Naive B cell (primary cell): ENCODE measurements at regions not wholly inside any gene's neighbourhood (a gene's known extent, or its start where the extent isn't known, plus 50 kb on each side); places are given as distances from the start of the nearest gene placed in this dataset.
"Not testable (repeated sequence)": the region's sequence is repeated elsewhere in the genome, so short reads cannot be mapped to it uniquely, and the experiment has no call there.

Experiments used
- ATAC-seq, 2 donors: fragments of 150-1000 bp; cut with Tn5 transposase; 2 replicates each; pipeline ENCODE4 v1.10.0; 2021; ENCODE audit warnings: low read depth in 2 of 2, mild to moderate bottlenecking in 2 of 2, moderate library complexity in 2 of 2
- DNase-seq: peaks from one replicate; pipeline ENCODE4 v3.0.0; 2022
- H3K27ac Mint-ChIP-seq, 6 donors: one replicate each; pipeline ENCODE4 v1.8.0; 2020 to 2022; ENCODE audit warnings: mild to moderate bottlenecking in 6 of 6, mixed read lengths in 6 of 6, moderate library complexity in 5 of 6, inconsistent platforms in 2 of 6
- H3K27me3 Mint-ChIP-seq, 3 donors: one replicate each; pipeline ENCODE4 v1.8.0; 2021 to 2022; ENCODE audit warnings: mixed read lengths in 3 of 3, mild to moderate bottlenecking in 1 of 3
- H3K36me3 Mint-ChIP-seq, 2 donors: one replicate each; pipeline ENCODE4 v1.8.0; 2020 to 2022; ENCODE audit warnings: mixed read lengths in 2 of 2, inconsistent platforms in 1 of 2, mild to moderate bottlenecking in 1 of 2
- H3K4me1 Mint-ChIP-seq, 3 donors: one replicate each; pipeline ENCODE4 v1.8.0; 2020 to 2022; ENCODE audit warnings: mixed read lengths in 3 of 3, inconsistent platforms in 1 of 3, mild to moderate bottlenecking in 1 of 3, moderate library complexity in 1 of 3
- H3K4me3 Mint-ChIP-seq, 8 donors: one replicate each; pipeline ENCODE4 v1.8.0; 2020 to 2022; ENCODE audit warnings: mild to moderate bottlenecking in 8 of 8, mixed read lengths in 8 of 8, moderate library complexity in 8 of 8, inconsistent platforms in 2 of 8
- H3K9me3 Mint-ChIP-seq, 7 donors: one replicate each; pipeline ENCODE4 v1.8.0; 2020 to 2022; ENCODE audit warnings: mixed read lengths in 7 of 7, mild to moderate bottlenecking in 5 of 7, inconsistent platforms in 2 of 7, moderate library complexity in 1 of 7

DNA sequence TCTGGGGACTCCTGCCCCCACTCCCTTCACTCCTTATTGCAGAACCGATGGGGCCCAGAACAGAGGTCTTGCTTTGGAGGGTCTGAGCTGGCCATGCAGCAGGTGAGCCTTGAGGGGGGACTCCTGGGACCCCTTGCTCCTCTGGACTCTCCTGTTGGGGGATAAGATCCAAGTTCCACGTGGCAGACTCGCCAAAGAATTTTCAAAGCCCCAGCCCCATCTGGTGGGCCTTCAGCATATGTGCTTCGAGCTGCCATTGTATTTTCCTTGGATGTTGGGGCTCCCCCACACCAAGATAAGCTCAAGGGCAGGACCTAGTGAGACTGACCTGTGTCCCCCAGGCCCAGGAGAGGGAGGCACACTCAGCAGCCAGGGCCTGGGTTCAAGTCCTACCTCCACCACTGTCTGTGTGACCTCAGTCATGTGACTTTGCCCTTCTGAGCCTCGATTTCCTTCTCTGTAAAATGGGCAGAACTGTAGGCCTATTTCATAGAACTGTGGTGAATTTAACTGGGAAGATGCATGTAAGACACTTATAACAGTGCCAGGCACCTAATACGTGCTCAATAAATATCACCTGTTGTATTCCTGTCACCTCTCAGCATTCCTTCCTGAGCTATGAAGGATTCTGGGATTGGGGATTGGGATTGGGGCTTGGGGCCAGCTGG lies 115.5 kb downstream of the VEGFA start:
- H3K4me1 Mint-ChIP-seq, result peaks cover 0 to 9% (median 9%) of the 10 kb centered on the region in 3 donors

DNA sequence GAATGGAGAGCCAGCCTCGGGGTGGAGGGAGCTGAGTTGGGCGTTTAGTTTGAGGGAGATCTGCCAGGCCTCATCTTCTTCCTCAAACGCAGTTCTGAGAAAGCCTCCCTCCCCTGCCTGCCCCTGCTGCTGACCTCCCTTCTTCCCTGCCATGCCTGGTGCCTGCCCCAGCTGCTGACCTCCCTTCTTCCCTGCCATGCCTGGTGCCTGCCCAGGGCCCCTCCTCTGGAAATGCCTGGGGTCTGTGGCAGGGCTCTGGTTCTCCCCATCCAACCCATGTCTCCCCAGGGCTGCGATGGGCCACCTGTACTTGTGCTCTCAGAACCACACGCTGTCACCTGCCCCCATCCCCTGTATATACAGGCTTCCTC lies 114.6 kb downstream of the VEGFA start:
- Mint-ChIP-seq H3K27me3 (peaks cover 0 to 7% (median 0%) of the 10 kb centered on the region in 3 donors), H3K4me3 (no peak overlapping the region), H3K4me1 (peaks cover 0 to 9% (median 9%) of the 10 kb centered on the region in 3 donors), H3K36me3 (no peaks in the 10 kb centered on the region), H3K27ac (peak overlapping the region in 3 of 6 donors; percentile 20 to 93 (median 74)), H3K9me3 (peaks cover 0 to 3% (median 0%) of the 10 kb centered on the region in 7 donors)
- ATAC-seq (no peak), DNase-seq (no peak)

More for the DNA sequence above, 115.5 kb downstream of the VEGFA start:
- H3K27me3 Mint-ChIP-seq, result peaks cover 0 to 12% (median 6%) of the 10 kb centered on the region in 3 donors
- no peak for DNase-seq
- no peak overlapping the region for H3K4me3 Mint-ChIP-seq
- peaks cover 0 to 3% (median 0%) of the 10 kb centered on the region in 7 donors for H3K9me3 Mint-ChIP-seq
- H3K27ac Mint-ChIP-seq, result no peak overlapping the region
- H3K36me3 Mint-ChIP-seq, result no peaks in the 10 kb centered on the region
- no peak for ATAC-seq

DNA sequence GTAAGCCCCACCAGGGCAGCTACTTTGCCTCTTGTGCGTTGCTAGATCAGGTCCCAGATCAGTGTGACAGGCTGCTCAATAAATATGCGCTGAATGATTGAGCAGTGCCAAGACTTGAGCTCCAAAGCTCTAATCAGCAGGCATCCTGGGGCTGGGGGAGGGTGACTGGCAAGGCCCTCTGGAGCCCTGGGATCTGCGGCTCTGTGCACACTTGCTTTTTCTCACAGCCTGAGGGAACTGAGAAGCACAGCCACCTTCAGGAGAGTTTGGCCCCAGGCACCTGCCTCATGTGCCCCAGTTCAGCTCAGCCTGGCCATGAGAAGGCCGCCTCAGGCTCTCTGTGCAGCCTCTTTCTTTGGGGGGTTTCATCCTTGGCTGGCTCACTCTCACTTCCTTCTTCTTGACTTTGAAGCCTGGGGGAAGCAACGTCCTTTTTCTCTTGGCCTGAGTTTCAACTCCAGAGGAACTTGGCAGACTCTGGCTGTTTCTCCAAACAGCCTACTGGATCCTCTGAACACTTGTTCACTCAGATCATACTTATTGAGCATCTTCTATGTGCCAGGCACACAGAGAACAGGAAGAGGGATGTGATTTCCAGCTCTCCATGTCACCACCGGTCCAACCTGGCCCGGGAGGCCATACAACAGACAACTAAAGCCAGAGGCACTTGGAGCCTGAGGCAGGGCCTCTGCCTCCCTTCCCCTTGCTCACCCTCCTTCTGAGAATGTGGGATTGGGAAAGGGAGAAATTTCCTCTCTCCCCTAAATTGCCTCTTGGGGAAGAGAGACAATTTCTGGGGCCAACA lies 114.0 kb downstream of the VEGFA start:
- ATAC-seq (peak in 1 of 2 donors; percentile 40), DNase-seq (no peak)

DNA sequence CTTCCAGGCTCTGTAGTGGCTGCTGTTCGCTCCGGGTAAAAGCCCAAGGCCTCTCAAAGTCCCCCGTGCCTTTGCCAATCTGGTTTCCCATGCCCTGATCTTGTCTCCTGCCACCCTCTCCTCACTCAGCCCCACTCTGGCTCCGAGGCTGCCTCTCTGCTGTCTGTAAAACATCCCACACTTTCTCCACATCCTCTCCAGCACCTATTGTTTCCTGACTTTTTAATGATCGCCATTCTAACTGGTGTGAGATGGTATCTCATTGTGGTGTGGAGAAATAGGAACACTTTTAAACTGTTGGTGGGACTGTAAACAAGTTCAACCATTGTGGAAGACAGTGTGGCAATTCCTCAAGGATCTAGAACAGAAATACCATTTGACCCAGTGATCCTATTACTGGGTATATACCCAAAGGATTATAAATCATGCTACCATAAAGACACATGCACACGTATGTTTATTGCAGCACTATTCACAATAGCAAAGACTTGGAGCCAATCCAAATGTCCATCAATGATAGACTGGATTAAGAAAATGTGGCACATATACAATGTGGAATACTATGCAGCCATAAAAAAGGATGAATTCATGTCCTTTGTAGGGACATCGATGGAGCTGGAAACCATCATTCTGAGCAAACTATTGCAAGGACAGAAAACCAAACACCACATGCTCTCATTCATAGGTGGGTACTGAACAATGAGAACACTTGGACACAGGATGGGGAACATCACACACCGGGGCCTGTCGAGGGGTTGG lies 112.9 kb downstream of the VEGFA start:
- not testable (repeated sequence) for H3K4me1 Mint-ChIP-seq, DNase-seq, H3K9me3 Mint-ChIP-seq, H3K36me3 Mint-ChIP-seq, H3K27me3 Mint-ChIP-seq, H3K4me3 Mint-ChIP-seq, ATAC-seq, H3K27ac Mint-ChIP-seq

More for the DNA sequence above, 114.0 kb downstream of the VEGFA start:
- Mint-ChIP-seq H3K27me3 (peaks cover 0 to 7% (median 0%) of the 10 kb centered on the region in 3 donors), H3K36me3 (no peaks in the 10 kb centered on the region), H3K4me1 (peaks cover 0 to 9% (median 9%) of the 10 kb centered on the region in 3 donors), H3K4me3 (no peak overlapping the region), H3K9me3 (peaks cover 0 to 3% (median 0%) of the 10 kb centered on the region in 7 donors), H3K27ac (peak overlapping the region in 3 of 6 donors; percentile 20 to 49 (median 39))

DNA sequence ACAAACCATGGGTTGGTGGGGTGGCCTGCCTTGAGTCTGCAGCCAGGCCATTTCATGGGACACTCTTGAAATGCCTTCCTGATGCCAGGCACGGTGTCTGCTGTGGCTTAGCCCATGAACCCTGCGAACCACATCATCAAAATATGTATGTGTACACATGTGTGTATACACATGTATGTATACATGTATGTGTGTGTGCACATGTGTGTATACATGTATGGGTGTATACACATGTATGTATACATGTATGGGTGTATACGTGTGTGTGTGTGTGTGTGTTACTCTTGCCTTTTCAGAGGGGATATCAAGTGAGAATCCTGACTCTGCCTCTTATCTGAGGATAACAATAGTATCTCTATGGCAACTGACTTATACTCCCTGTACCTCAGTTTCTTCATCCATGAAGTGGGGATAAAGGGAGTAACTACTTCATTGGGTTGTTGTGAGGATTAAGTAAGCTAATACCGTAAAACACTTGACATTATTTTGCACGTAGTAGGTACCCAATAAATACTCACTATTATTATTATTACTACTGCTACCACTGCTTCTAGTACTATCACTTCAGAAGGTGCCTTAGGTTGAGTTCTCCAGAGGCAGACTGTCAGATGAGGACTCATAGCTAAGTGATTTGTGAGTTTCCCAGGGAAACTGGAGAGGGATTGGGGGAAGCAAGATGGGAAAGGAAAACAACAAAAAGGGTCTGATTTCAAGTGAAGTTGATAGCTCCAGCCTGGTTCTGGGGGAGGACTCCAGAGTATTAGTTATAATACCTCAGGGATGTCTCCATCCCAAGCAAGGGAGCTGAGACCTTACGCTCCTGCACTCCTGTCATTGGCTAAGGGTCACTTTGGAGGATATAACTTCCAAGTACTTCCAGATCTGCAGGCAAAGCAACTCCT lies 110.5 kb downstream of the VEGFA start:
- ATAC-seq, result no peak
- H3K27me3 Mint-ChIP-seq, result no peaks in the 10 kb centered on the region

DNA sequence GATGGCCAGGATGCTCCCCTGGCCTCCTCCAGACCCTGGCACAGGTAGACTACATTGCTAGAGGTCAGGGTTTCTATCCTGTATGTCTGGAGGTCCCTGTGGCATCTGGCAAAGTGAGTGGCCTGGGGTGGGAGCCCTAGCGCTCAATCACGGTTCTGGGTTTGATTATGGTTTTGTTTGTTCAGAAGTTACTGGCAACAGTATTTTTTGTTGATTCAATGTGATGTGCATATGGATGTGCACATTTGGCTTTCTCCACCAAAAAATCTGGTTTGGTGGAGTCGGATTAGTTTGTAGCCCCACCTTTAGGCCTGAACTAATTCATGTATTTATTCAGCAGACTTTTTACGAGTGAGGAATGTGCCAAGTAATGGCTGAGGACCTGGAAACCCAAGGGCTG lies 109.7 kb downstream of the VEGFA start:
- DNase-seq, result no peak
- ATAC-seq, result no peak
- Mint-ChIP-seq H3K4me1 (peaks cover 0 to 9% (median 8%) of the 10 kb centered on the region in 3 donors), H3K9me3 (peaks cover 0 to 3% (median 0%) of the 10 kb centered on the region in 7 donors), H3K27me3 (no peaks in the 10 kb centered on the region), H3K36me3 (no peaks in the 10 kb centered on the region), H3K4me3 (no peak overlapping the region), H3K27ac (no peak overlapping the region)

More for the DNA sequence above, 110.5 kb downstream of the VEGFA start:
- Mint-ChIP-seq H3K36me3 (no peaks in the 10 kb centered on the region), H3K4me3 (no peak overlapping the region), H3K9me3 (peaks cover 0 to 3% (median 0%) of the 10 kb centered on the region in 7 donors), H3K27ac (no peak overlapping the region), H3K4me1 (peaks cover 0 to 9% (median 9%) of the 10 kb centered on the region in 3 donors)
- no peak for DNase-seq

DNA sequence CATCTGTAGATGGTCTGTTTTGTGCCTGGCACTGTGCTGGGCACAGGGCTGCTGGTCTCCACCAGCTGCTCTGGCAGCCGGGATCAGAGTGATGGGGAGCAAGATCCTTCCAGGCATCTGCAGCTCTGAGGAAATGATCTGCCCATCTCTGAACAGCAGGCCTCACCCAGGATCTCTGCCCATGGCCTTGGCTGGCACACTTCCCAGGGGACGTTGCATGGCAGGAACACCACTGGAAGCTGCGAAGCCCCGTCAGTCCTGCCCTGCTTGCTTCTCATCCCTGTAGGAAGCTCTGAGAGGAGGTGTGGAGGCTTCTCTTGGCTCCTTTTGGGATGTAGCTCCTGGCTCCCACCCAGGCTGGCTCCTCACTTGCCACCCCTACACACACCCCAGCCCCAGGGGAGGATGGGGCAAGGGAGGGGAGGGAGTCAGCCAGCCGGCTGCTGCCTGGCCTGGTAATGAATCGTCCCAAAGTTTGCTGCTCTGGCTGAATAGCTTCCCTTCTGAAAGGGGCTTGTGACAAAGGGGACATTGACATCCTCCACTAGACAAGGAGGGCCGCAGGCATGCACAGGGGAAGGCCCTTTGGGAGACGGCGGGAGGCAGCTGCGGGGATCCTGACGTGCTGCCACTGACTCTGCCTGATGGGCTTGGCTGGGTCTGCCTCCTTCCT lies 108.9 kb downstream of the VEGFA start:
- Mint-ChIP-seq H3K36me3 (no peaks in the 10 kb centered on the region), H3K9me3 (peaks cover 0 to 3% (median 0%) of the 10 kb centered on the region in 7 donors), H3K4me1 (peaks cover 0 to 5% (median 4%) of the 10 kb centered on the region in 3 donors), H3K4me3 (no peak overlapping the region), H3K27ac (no peak overlapping the region), H3K27me3 (no peaks in the 10 kb centered on the region)
- DNase-seq (no peak), ATAC-seq (no peak)

DNA sequence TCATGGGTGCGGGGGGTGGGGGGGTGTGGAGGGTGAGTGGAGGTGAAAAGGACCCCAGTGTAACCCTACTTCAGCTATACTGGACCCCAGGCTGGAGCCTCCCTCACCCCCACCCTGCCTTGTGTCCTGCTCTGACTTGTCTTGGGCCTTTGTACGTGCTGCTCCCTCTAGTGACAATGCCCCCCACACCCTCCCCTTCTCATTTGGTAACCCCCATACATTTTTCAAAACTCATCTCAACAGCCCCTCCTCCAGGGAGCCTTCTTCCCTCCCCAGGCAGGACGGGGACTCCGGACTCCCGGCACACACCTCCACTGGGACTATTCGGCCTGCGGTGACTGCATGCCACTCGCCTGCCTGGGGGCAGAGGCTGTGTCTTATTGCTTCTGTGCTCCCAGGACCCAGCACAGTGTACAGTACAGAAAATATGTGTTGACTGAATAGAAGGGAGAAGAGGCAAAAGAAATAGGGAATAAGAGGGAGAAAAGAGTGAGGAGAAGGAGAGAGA lies 108.2 kb downstream of the VEGFA start:
- Mint-ChIP-seq H3K36me3 (no peaks in the 10 kb centered on the region), H3K4me3 (no peak overlapping the region), H3K4me1 (no peaks in the 10 kb centered on the region), H3K9me3 (peaks cover 0 to 3% (median 0%) of the 10 kb centered on the region in 7 donors), H3K27me3 (no peaks in the 10 kb centered on the region), H3K27ac (no peak overlapping the region)
- DNase-seq, result no peak
- no peak for ATAC-seq

DNA sequence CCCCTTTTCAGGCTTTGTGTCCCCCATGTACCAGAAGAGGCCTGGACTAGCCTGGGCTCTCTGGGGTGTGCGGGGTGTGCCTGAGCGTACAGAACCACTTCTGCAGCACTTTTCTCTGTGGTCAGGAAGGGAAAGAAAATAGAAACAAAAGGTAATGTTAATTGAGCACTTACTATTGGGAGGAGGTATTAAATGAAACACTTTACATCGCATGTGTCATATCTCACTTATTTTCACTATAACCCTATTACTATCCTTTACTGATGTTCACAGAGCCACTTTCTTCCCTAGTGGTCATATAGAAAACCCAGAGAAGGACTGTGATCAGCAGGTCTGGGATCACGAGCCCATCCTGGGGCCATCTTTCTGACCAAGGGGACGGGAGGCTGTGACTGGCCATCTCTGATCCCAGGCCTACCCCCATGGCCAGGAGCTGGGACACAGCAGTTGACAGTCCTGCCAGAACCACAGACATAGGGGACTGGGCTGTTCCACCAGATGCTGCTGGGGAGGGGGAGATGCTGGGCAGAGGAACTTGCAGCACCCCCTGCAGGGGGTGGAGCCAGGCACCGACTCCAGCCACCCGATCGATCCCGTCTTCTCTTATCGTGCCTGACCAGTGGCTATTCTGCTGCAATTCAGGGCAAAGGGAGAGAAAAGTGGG lies 107.6 kb downstream of the VEGFA start:
- ATAC-seq (no peak), DNase-seq (no peak)
- Mint-ChIP-seq H3K27me3 (no peaks in the 10 kb centered on the region), H3K36me3 (no peaks in the 10 kb centered on the region), H3K4me1 (no peaks in the 10 kb centered on the region), H3K4me3 (no peak overlapping the region), H3K9me3 (peaks cover 0 to 3% (median 0%) of the 10 kb centered on the region in 7 donors), H3K27ac (no peak overlapping the region)

DNA sequence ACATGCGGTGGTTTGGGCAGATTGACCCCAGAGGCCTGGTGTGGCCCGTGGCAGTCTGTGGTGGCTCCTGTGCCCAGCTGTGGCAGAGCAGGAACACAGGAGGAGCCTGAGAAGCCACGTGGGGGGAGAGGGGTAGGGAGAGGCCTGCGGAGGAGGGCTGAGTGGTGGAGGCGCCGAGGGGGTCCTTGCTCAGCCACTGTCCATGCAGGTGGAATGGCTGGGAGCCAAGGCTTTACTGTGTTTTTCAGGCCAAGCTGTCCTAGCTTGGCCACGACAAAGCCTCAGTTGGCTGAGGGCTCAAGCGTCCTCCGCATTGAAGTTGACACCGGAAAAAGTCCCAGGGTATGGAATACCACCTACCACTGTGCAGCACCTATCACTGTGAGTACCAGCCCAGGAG lies 107.0 kb downstream of the VEGFA start:
- Mint-ChIP-seq H3K27ac (no peak overlapping the region), H3K27me3 (peaks cover 0 to 5% (median 4%) of the 10 kb centered on the region in 3 donors), H3K9me3 (peaks cover 0 to 3% (median 0%) of the 10 kb centered on the region in 7 donors), H3K4me3 (no peak overlapping the region), H3K36me3 (no peaks in the 10 kb centered on the region), H3K4me1 (no peaks in the 10 kb centered on the region)
- DNase-seq (no peak), ATAC-seq (no peak)

DNA sequence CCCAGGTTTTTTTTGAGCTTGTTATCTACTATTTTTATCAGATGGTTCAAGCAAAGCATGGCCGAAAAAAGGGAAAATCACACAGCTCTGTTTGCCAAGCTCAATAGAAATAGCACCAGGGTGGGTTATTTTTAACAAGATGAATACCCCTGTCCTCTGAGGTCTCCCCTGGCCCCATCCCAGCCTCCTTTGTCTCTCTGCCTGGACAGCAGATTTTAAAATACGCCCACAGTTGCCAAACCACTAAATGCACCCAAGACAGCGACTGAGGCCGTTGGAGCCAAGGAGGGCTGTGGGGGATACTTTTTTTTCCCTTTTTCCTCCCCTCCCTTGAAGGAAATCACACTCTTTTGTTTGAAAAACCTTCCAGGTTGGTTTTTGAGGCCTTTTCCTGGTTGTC lies 106.6 kb downstream of the VEGFA start:
- Mint-ChIP-seq H3K27me3 (peaks cover 0 to 6% (median 5%) of the 10 kb centered on the region in 3 donors), H3K27ac (no peak overlapping the region), H3K9me3 (peaks cover 0 to 2% (median 0%) of the 10 kb centered on the region in 7 donors), H3K4me3 (no peak overlapping the region), H3K4me1 (no peaks in the 10 kb centered on the region), H3K36me3 (no peaks in the 10 kb centered on the region)
- DNase-seq (no peak), ATAC-seq (no peak)
